GM12878 (cell line): ENCODE measurements at regions not wholly inside any gene's neighbourhood (a gene's known extent, or its start where the extent isn't known, plus 50 kb on each side); places are given as distances from the start of the nearest gene placed in this dataset.

ENCODE experiments used
- ATAC-seq: fragments of 200-7000 bp; cut with Tn5 transposase; 3 replicates; pipeline ENCODE4 v1.9.1; 2020; ENCODE audit warnings: mild to moderate bottlenecking, moderate library complexity
- BruUV-seq: library from RNA; stranded (reverse); fragments of 400-500 nt; replicated peaks from 2 replicates; lab custom pipeline; 2021; lab: Mats Ljungman, UMichigan
- CTCF ChIA-PET: fragments of 300-600 bp; sonication (Branson Sonifier 250); formaldehyde crosslinking; extraction: SDS; loops from one replicate; lab custom pipeline; 2021; ENCODE audit warnings: inconsistent platforms; lab: Yijun Ruan, JAX
- POLR2A ChIA-PET: fragments of 350-600 bp; formaldehyde crosslinking; extraction: SDS; loops from one replicate; lab custom pipeline; 2021; ENCODE audit warnings: inconsistent platforms; lab: Charles Lee
- RAD21 ChIA-PET: fragments of 300-600 bp; sonication (Branson Sonifier 250); formaldehyde crosslinking; loops from one replicate; lab custom pipeline; 2023; ENCODE audit warnings: antibody characterized with exemption; ENCODE audit not compliant: unreplicated experiment; lab: Charles Lee
- SMC1A ChIA-PET: fragments of 300-600 bp; sonication (Branson Sonifier 250); formaldehyde crosslinking; loops from one replicate; lab custom pipeline; 2023; ENCODE audit not compliant: unreplicated experiment, uncharacterized antibody; lab: Charles Lee
- DNase-seq: peaks from one replicate; pipeline ENCODE4 v3.0.0-alpha.2; 2011; ENCODE audit warnings: low read depth, low spot score
- FAIRE-seq: peaks from 3 replicates; lab custom pipeline; 2011; peaks lifted over from hg19 to GRCh38; lab: Jason Lieb, UNC
- H2AFZ ChIP-seq: 2 replicates; pipeline ENCODE4 v1.6.0; 2011; ENCODE audit warnings: low read depth, low read length, control low read depth; ENCODE audit not compliant: control insufficient read depth
- H3K27ac ChIP-seq: 2 replicates; pipeline ENCODE4 v1.5.1; 2011; ENCODE audit warnings: control low read depth; ENCODE audit not compliant: control insufficient read depth, insufficient read depth
- H3K27me3 ChIP-seq, 2 experiments: replicated peaks in 1 of 2; 2 replicates each; pipeline versions ENCODE4 v1.6.0 to v1.6.1; 2011; ENCODE audit warnings: low read length in 1 of 2; ENCODE audit not compliant: control insufficient read depth in 2 of 2, insufficient read depth in 2 of 2
- H3K36me3 ChIP-seq, 2 experiments: 2 replicates each; pipeline ENCODE4 v1.5.1; 2011; ENCODE audit warnings: low read length in 1 of 2; ENCODE audit not compliant: control insufficient read depth in 2 of 2, insufficient read depth in 2 of 2
- H3K4me1 ChIP-seq: 2 replicates; pipeline ENCODE4 v1.6.1; 2011; ENCODE audit warnings: mild to moderate bottlenecking, low read length, moderate library complexity, mixed read lengths; ENCODE audit not compliant: control insufficient read depth, insufficient read depth
- H3K4me2 ChIP-seq: 2 replicates; pipeline ENCODE4 v1.6.0; 2011; ENCODE audit warnings: control low read depth; ENCODE audit not compliant: control insufficient read depth, insufficient read depth
- H3K4me3 ChIP-seq: fragments of 200-600 bp; sonication (generic); 2 replicates; pipeline ENCODE4 v1.5.1; 2016
- H3K79me2 ChIP-seq: 2 replicates; pipeline ENCODE4 v1.6.0; 2011; ENCODE audit warnings: low read length; ENCODE audit not compliant: control insufficient read depth, insufficient read depth
- H3K9ac ChIP-seq: 2 replicates; pipeline ENCODE4 v1.8.0; 2011; ENCODE audit warnings: low read length, control low read depth, mixed read lengths; ENCODE audit not compliant: control insufficient read depth, insufficient read depth
- H3K9me3 ChIP-seq: replicated peaks from 3 replicates; pipeline ENCODE4 v1.5.1; 2011; ENCODE audit warnings: mild to moderate bottlenecking, low read length; ENCODE audit not compliant: control insufficient read depth, insufficient read depth
- H4K20me1 ChIP-seq: 2 replicates; pipeline ENCODE4 v1.6.0; 2011; ENCODE audit not compliant: control insufficient read depth, insufficient read depth
- CBX3 ChIP-seq: fragments of 200-600 bp; sonication (generic); IDR thresholded peaks from 2 replicates; pipeline ENCODE4 v1.6.1; 2016; ENCODE audit warnings: low read depth, borderline replicate concordance
- CTCF ChIP-seq, 3 experiments: IDR thresholded peaks in 2 of 3; conservative IDR thresholded peaks in 1 of 3; 2 replicates each; pipeline ENCODE4 v1.5.1; 2011; ENCODE audit warnings: low read depth in 3 of 3, low read length in 3 of 3, mild to moderate bottlenecking in 3 of 3, control low read depth in 2 of 3, moderate library complexity in 2 of 3, inconsistent platforms in 1 of 3, mixed read lengths in 1 of 3; ENCODE audit not compliant: control insufficient read depth in 2 of 3, insufficient read depth in 1 of 3; ENCODE audit errors: extremely low read depth in 1 of 3
- GATAD2B ChIP-seq: fragments of 450-650 bp; conservative IDR thresholded peaks from 2 replicates; pipeline ENCODE4 v1.6.1; 2017; ENCODE audit warnings: low read depth, mild to moderate bottlenecking, moderate library complexity
- HSF1 ChIP-seq: fragments of 150-350 bp; IDR thresholded peaks from 2 replicates; pipeline ENCODE4 v1.6.1; 2014; ENCODE audit warnings: mild to moderate bottlenecking, low read depth, low read length
- MYB ChIP-seq: fragments of 150-350 bp; IDR thresholded peaks from 2 replicates; pipeline ENCODE4 v1.6.1; 2014; ENCODE audit warnings: mild to moderate bottlenecking, low read depth, low read length, borderline replicate concordance
- RCOR1 ChIP-seq: conservative IDR thresholded peaks from 2 replicates; pipeline ENCODE4 v1.6.1; 2012; ENCODE audit warnings: low read depth, low read length, improper control_type of control experiment
- SUZ12 ChIP-seq: fragments of 200-600 bp; sonication (generic); IDR thresholded peaks from one replicate; pipeline ENCODE4 v1.6.1; 2018; ENCODE audit warnings: antibody characterized with exemption, mild to moderate bottlenecking; ENCODE audit not compliant: unreplicated experiment
- ZNF24 ChIP-seq: fragments of 450-650 bp; IDR thresholded peaks from 2 replicates; pipeline ENCODE4 v1.6.1; 2017; ENCODE audit warnings: antibody characterized with exemption, mild to moderate bottlenecking
- WGBS: methylation state at CpG from one replicate; pipeline ENCODE4 v1.1.6; 2016; ENCODE audit warnings: low lambda C conversion rate; ENCODE audit not compliant: insufficient replicate concordance, insufficient coverage; ENCODE audit errors: missing lambda C conversion rate; 5-methylcytosine and 5-hydroxymethylcytosine counted together
- in situ Hi-C: fragments of 300-500 bp; cut with MboI; formaldehyde crosslinking; loops from 9 replicates; pipeline ENCODE4 v1.14.3; 2018; ENCODE audit warnings: mixed read lengths
- intact Hi-C: fragments of 100-400 bp; cut with micrococcal nuclease; formaldehyde crosslinking; loops from one replicate; pipeline ENCODE4 v1.14.2; 2022; ENCODE audit not compliant: unreplicated experiment

- intact Hi-C loops, result no loop called here
- FAIRE-seq (no peak), DNase-seq (no peak), ATAC-seq (no peak)
- H3K4me2 ChIP-seq, result no peak overlapping the region
- no peak overlapping the region for H2AFZ ChIP-seq
- POLR2A ChIA-PET, result interaction anchor here (1.1 kb wide), 1 partner anchor 24 kb away, joined by 3 read pairs; no protein-coding TSS in a partner anchor
- in situ Hi-C loops, result no loop called here
- H3K27me3 ChIP-seq, result no peaks in the 10 kb centered on the region
- SMC1A ChIA-PET, result interaction anchor here (0.7 to 1.9 kb wide), 2 partner anchors 31 to 103 kb away, joined by 3 to 4 read pairs; no protein-coding TSS in a partner anchor
- no peaks in the 10 kb centered on the region for H4K20me1 ChIP-seq
- RAD21 ChIA-PET, result interaction anchor here (1.0 to 1.6 kb wide), 2 partner anchors 19 to 100 kb away, joined by 3 read pairs; no protein-coding TSS in a partner anchor
- no peaks in the 10 kb centered on the region for H3K9me3 ChIP-seq
- H3K27ac ChIP-seq, result no peak overlapping the region
- no peaks in the 10 kb centered on the region for H3K79me2 ChIP-seq
- H3K9ac ChIP-seq, result no peak overlapping the region
- CTCF ChIA-PET, result interaction anchor here (0.6 to 3.6 kb wide), 2 partner anchors 32 to 520 kb away, joined by 3 to 10 read pairs; no protein-coding TSS in a partner anchor
- no TSS peak for BruUV-seq
- H3K36me3 ChIP-seq, result no peaks in the 10 kb centered on the region
- H3K4me3 ChIP-seq, result no peak overlapping the region
- 46% methylated on average over 12 of the region's 12 CpGs for WGBS
- H3K4me1 ChIP-seq, result no peaks in the 10 kb centered on the region
- TF ChIP-seq HSF1, result no peak
These were observed 60.0 kb upstream of the ZFAND3 start for GRCh38 chr6:37759221-37760144.

DNA sequence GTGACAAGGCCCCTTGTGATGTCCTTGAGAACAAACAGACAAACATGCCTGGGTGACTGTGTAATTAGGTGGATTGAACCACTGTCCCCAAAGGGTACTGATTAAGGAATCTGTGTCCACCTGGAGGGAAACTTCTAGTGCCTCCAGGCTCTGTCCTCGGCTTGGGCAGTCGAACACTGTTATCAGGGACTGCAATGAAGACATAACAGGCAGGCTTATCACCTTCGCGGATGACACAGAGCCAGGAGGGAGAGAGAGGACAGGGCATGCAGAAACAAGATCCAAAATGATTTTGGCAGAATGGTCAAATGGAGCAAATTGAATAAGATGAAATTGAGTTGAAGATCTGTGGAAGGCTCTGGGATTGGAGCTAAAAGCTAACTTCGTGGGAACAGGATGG, 60.9 kb upstream of the ZFAND3 start:
- Histone ChIP-seq H4K20me1 (no peaks in the 10 kb centered on the region), H3K36me3 (no peaks in the 10 kb centered on the region), H3K27me3 (no peaks in the 10 kb centered on the region), H3K9ac (no peak overlapping the region), H3K4me1 (no peaks in the 10 kb centered on the region), H3K9me3 (no peaks in the 10 kb centered on the region), H3K27ac (no peak overlapping the region), H3K4me2 (no peak overlapping the region), H3K79me2 (no peaks in the 10 kb centered on the region), H2AFZ (no peak overlapping the region), H3K4me3 (no peak overlapping the region)
- ATAC-seq (no peak), FAIRE-seq (no peak), DNase-seq (no peak)
- BruUV-seq, result no TSS peak
- ChIA-PET SMC1A (interaction anchor here (1.9 kb wide), 1 partner anchor 32 kb away, joined by 4 read pairs; no protein-coding TSS in a partner anchor), RAD21 (interaction anchor here (1.6 kb wide), 1 partner anchor 100 kb away, joined by 3 read pairs; no protein-coding TSS in a partner anchor), POLR2A (interaction anchor here (1.4 kb wide), 1 partner anchor 8 kb away, joined by 3 read pairs; no protein-coding TSS in a partner anchor), CTCF (interaction anchor here (1.0 to 3.6 kb wide), 2 partner anchors 18 to 33 kb away, joined by 3 to 10 read pairs; no protein-coding TSS in a partner anchor)
- in situ Hi-C loops, result no loop called here
- intact Hi-C loops, result no loop called here
- 35% methylated on average over 5 of the region's 5 CpGs for WGBS
- no peak for TF ChIP-seq MYB
- no peak for TF ChIP-seq SUZ12
- no peak for TF ChIP-seq ZNF24
- no peak for TF ChIP-seq CTCF (IDR thresholded peaks at IDR 0.05 in 2 of 3, conservative IDR thresholded peaks at IDR 0.05 in 1 of 3; ENCODE audit: control insufficient read depth in 2 of 3, extremely low read depth in 1 of 3, insufficient read depth in 1 of 3, low read depth in 3 of 3, low read length in 3 of 3)
- TF ChIP-seq RCOR1, result no peak
- TF ChIP-seq GATAD2B, result no peak
- no peak for TF ChIP-seq CBX3
